IPS DF 6.9 (cell line): ENCODE measurements at regions not wholly inside any gene's neighbourhood (a gene's known extent, or its start where the extent isn't known, plus 50 kb on each side); places are given as distances from the start of the nearest gene placed in this dataset.

Source experiments
- DNase-seq: peaks from one replicate; pipeline ENCODE4 v3.0.0-alpha.2; 2013; ENCODE audit warnings: low read depth, low spot score
- H3K27ac ChIP-seq: one replicate; pipeline ENCODE4 v1.5.1; 2013; ENCODE audit warnings: low read length, control low read depth
- H3K27me3 ChIP-seq: 2 replicates; pipeline ENCODE4 v1.6.1; 2013; ENCODE audit warnings: mild to moderate bottlenecking, low read length; ENCODE audit not compliant: control insufficient read depth, insufficient read depth
- H3K36me3 ChIP-seq: 2 replicates; pipeline ENCODE4 v1.6.1; 2013; ENCODE audit warnings: low read length; ENCODE audit not compliant: control insufficient read depth, insufficient read depth
- H3K4me1 ChIP-seq: 2 replicates; pipeline ENCODE4 v1.6.1; 2013; ENCODE audit warnings: low read length; ENCODE audit not compliant: control insufficient read depth, insufficient read depth
- H3K4me3 ChIP-seq: 2 replicates; pipeline ENCODE4 v1.5.1; 2013; ENCODE audit warnings: mild to moderate bottlenecking, low read length
- H3K9me3 ChIP-seq: 2 replicates; pipeline ENCODE4 v1.6.1; 2013; ENCODE audit warnings: low read length, inconsistent platforms; ENCODE audit not compliant: control insufficient read depth, insufficient read depth
- WGBS: extraction: QIAGEN DNeasy Blood & Tissue Kit; methylation state at CpG from one replicate; pipeline ENCODE4 v1.1.7; 2013; ENCODE audit warnings: mixed read lengths, missing lambda C conversion rate; ENCODE audit not compliant: insufficient read length, insufficient coverage; 5-methylcytosine and 5-hydroxymethylcytosine counted together

DNA sequence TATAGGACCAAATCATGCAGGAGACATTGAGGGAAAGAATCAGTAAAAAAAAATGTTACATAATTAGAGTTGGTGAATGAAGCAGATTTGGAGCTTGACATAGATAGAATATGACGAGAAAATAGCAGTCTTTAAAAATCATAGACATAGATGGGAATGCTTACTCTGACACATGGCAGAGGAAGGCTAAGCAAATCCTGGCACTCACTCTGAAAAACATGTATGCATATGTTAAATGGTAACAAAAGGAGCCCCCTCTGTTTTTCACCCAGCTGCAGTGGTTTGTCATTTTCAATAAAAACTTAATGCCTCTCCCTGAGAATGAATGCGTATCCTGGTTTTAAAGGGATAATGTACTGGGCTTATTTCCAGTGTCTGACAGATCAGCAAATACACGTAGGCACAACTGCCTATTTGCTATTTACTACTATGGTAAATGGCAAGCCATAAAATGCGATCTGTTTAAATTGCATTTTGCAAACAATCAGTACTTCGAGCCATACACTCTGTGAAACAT, 561.2 kb upstream of the SEL1L start:
- no peaks in the 10 kb centered on the region for H3K9me3 ChIP-seq
- no peak for DNase-seq
- WGBS, result no CpG with 5 or more reads among the region's 5 CpGs
- no peaks in the 10 kb centered on the region for H3K27me3 ChIP-seq
- no peaks in the 10 kb centered on the region; the same call in 1 of the 2 replicates for H3K4me1 ChIP-seq
- H3K36me3 ChIP-seq, result no peaks in the 10 kb centered on the region
- no peak overlapping the region for H3K4me3 ChIP-seq
- H3K27ac ChIP-seq, result no peak overlapping the region

DNA sequence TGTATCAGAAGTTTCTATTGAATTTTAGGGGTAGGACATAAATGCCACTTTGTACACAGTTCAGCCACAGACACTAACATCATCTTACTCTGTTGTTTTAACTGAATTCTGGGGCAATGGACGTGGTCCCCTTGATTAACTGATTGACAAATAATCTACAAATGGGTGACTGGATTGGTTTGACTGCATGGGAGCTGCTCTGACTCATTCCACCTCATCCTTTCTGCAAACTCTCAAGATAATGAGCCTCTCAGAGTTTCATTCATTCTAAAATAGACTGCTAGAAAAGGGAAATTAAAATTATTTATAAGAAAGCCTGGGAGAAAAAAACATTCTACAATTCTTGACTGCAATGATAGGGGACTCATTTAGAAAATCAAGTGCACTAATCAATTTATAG, 570.4 kb upstream of the SEL1L start:
- Histone ChIP-seq H3K27ac (no peak overlapping the region), H3K9me3 (no peaks in the 10 kb centered on the region), H3K36me3 (no peaks in the 10 kb centered on the region), H3K4me3 (no peak overlapping the region), H3K27me3 (no peaks in the 10 kb centered on the region), H3K4me1 (no peaks in the 10 kb centered on the region)
- DNase-seq, result no peak
- WGBS, result no CpG with 5 or more reads among the region's 1 CpG

GRCh38 chr14:82112210-82112839, 578.7 kb upstream of the SEL1L start:
- DNase-seq, result no peak
- H3K9me3 ChIP-seq, result no peaks in the 10 kb centered on the region
- no peak overlapping the region for H3K27ac ChIP-seq
- no CpG with 5 or more reads among the region's 1 CpG for WGBS
- H3K4me1 ChIP-seq, result no peaks in the 10 kb centered on the region
- no peak overlapping the region for H3K4me3 ChIP-seq
- no peaks in the 10 kb centered on the region for H3K27me3 ChIP-seq
- no peaks in the 10 kb centered on the region for H3K36me3 ChIP-seq

- Histone ChIP-seq H3K4me3 (no peak overlapping the region), H3K27me3 (no peaks in the 10 kb centered on the region), H3K9me3 (no peaks in the 10 kb centered on the region), H3K36me3 (no peaks in the 10 kb centered on the region), H3K4me1 (no peaks in the 10 kb centered on the region), H3K27ac (no peak overlapping the region)
- DNase-seq, result no peak
- WGBS, result no CpG with 5 or more reads among the region's 2 CpGs
Measured at GRCh38 chr14:82113007-82113406, 579.4 kb upstream of the SEL1L start.

GRCh38 chr14:82113710-82114109, 580.1 kb upstream of the SEL1L start:
- Histone ChIP-seq H3K27me3 (no peaks in the 10 kb centered on the region), H3K4me1 (no peaks in the 10 kb centered on the region), H3K36me3 (no peaks in the 10 kb centered on the region), H3K4me3 (no peak overlapping the region), H3K27ac (no peak overlapping the region), H3K9me3 (no peaks in the 10 kb centered on the region)
- no CpG with 5 or more reads among the region's 1 CpG for WGBS
- DNase-seq, result no peak

- DNase-seq, result no peak
- Histone ChIP-seq H3K4me3 (no peak overlapping the region), H3K9me3 (no peaks in the 10 kb centered on the region), H3K27me3 (no peaks in the 10 kb centered on the region), H3K36me3 (no peaks in the 10 kb centered on the region), H3K27ac (no peak overlapping the region), H3K4me1 (no peaks in the 10 kb centered on the region)
Measured at GRCh38 chr14:82116721-82117120, 583.1 kb upstream of the SEL1L start.

- H3K27ac ChIP-seq, result no peak overlapping the region
- no peaks in the 10 kb centered on the region for H3K9me3 ChIP-seq
- H3K4me1 ChIP-seq, result no peaks in the 10 kb centered on the region
- DNase-seq, result no peak
- WGBS, result no CpG with 5 or more reads among the region's 1 CpG
- H3K27me3 ChIP-seq, result no peaks in the 10 kb centered on the region
- no peaks in the 10 kb centered on the region for H3K36me3 ChIP-seq
- H3K4me3 ChIP-seq, result no peak overlapping the region
Measured at GRCh38 chr14:82122655-82123054, 589.0 kb upstream of the SEL1L start.

DNA sequence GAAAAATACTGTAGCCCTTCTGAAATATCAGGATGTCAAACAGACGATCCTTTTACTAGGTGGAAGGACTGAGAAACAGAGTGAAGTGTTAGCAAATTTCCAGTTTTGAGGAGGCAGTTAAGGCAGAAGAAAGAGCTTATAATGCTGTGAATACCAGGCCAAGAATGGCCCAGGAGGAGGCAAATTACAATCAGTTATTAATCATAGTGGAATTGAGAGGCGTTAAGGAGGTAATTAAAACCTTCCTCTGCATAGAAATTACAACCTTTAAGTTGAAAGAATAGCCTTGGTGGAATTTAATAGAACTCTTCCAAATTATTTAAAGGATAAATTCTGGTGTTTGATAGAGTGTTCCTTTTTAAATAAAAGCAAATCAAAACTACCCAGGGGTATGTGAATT, 590.9 kb upstream of the SEL1L start:
- no peaks in the 10 kb centered on the region for H3K27me3 ChIP-seq
- no peak for DNase-seq
- no peaks in the 10 kb centered on the region for H3K9me3 ChIP-seq
- H3K4me3 ChIP-seq, result no peak overlapping the region
- H3K27ac ChIP-seq, result no peak overlapping the region
- H3K36me3 ChIP-seq, result no peaks in the 10 kb centered on the region
- WGBS, result no CpG with 5 or more reads among the region's 2 CpGs
- H3K4me1 ChIP-seq, result no peaks in the 10 kb centered on the region

DNA sequence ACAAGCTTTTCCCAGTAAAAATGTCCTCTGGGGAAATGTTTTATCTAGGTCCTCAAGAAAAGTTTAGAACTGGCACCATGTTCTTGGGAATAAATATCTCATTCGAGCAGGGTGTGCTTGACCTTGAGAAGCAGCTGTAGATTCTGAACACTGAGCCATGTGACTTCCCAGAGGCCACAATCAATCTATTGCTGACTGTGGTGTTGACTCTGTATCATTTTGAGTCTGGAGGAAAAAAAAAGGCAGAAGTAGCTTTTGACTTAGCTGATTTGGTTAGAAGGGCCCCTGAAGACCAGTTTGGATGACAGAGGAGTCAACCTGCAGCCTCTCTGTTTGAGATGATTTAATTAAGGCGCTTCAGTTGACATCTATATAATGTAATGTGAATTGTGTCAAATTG, 592.4 kb upstream of the SEL1L start:
- DNase-seq, result no peak
- no peaks in the 10 kb centered on the region for H3K4me1 ChIP-seq
- H3K36me3 ChIP-seq, result no peaks in the 10 kb centered on the region
- WGBS, result no CpG with 5 or more reads among the region's 2 CpGs
- no peak overlapping the region for H3K4me3 ChIP-seq
- H3K27ac ChIP-seq, result no peak overlapping the region
- no peaks in the 10 kb centered on the region for H3K9me3 ChIP-seq
- no peaks in the 10 kb centered on the region for H3K27me3 ChIP-seq

DNA sequence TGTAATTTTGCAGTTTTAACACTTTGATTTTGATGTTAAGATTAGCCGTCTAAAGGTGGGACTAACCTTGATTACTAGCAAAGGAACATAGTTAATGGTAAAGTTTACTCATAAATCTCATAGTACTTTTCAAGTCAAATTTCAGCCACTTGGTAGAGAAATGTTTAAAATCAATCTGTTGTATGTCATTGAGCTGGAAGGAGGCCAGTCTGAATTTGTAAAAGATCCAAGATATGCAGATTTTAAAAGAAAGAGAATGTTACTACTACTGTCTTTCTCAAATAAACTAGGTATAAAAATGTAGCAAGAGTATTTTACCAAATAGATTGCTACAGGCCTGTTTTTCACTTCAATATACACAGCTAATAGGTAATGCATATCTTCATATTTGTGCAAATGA, 600.8 kb upstream of the SEL1L start:
- no peak for DNase-seq
- Histone ChIP-seq H3K4me1 (no peaks in the 10 kb centered on the region), H3K4me3 (no peak overlapping the region), H3K9me3 (no peaks in the 10 kb centered on the region), H3K36me3 (no peaks in the 10 kb centered on the region), H3K27ac (no peak overlapping the region), H3K27me3 (no peaks in the 10 kb centered on the region)
- WGBS, result no CpG with 5 or more reads among the region's 1 CpG

DNA sequence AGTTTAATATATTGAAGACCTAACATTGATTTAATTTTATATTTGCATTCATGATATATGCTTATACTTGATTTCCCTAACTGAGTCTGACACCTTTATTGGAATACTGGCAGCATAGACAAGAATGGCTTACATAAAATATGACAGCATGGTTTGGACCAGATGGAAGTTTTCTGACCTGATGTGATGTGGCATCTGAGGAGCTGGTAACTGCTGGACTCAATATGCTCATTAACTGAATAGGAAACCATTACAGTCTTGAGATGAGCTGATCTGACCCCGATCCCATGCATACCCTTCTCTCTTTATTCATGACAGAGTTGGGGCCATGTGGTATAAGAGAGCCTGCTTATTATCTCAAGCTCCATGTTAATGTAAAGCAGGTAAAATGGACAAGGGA, 604.8 kb upstream of the SEL1L start:
- Histone ChIP-seq H3K9me3 (no peaks in the 10 kb centered on the region), H3K27ac (no peak overlapping the region), H3K4me1 (no peaks in the 10 kb centered on the region), H3K27me3 (no peaks in the 10 kb centered on the region), H3K4me3 (no peak overlapping the region), H3K36me3 (no peaks in the 10 kb centered on the region)
- WGBS, result no CpG with 5 or more reads among the region's 1 CpG
- DNase-seq, result no peak
